Lower lobe of right lung (tissue), 2 donors: ENCODE measurements at regions not wholly inside any gene's neighbourhood (a gene's known extent, or its start where the extent isn't known, plus 50 kb on each side); places are given as distances from the start of the nearest gene placed in this dataset.

Experiments used
- ATAC-seq, 2 donors: fragments of 200-7000 bp; cut with Tn5 transposase; one replicate each; pipeline ENCODE4 v1.9.1; 2020 to 2022; ENCODE audit warnings: mild to moderate bottlenecking in 2 of 2, moderate library complexity in 2 of 2
- DNase-seq: peaks from one replicate; pipeline ENCODE4 v3.0.0-alpha.2; 2020
- H3K27ac ChIP-seq: fragments of 200-600 bp; one replicate; pipeline ENCODE4 v1.8.0; 2022
- H3K27me3 ChIP-seq: fragments of 200-600 bp; one replicate; pipeline ENCODE4 v1.8.0; 2022; ENCODE audit warnings: low read depth
- H3K36me3 ChIP-seq: fragments of 200-600 bp; one replicate; pipeline ENCODE4 v1.8.0; 2022; ENCODE audit warnings: mild to moderate bottlenecking
- H3K4me1 ChIP-seq: fragments of 200-600 bp; one replicate; pipeline ENCODE4 v1.8.0; 2022
- H3K4me3 ChIP-seq: fragments of 200-600 bp; one replicate; pipeline ENCODE4 v1.8.0; 2022; ENCODE audit warnings: mild to moderate bottlenecking
- H3K9me3 ChIP-seq: fragments of 200-600 bp; one replicate; pipeline ENCODE4 v1.8.0; 2022
- intact Hi-C: fragments of 100-400 bp; cut with DNase I; formaldehyde crosslinking; loops from one replicate; pipeline ENCODE4 v1.11.0; 2022
- TF ChIP-seq, protein P1 (sequence below): fragments of 200-600 bp; IDR thresholded peaks from one replicate; pipeline ENCODE4 v1.8.0; 2022; ENCODE audit warnings: antibody characterized with exemption, mild to moderate bottlenecking
- donor health status: DM: no; HTN: yes; CAD: no; lungs with severe emphysema.

DNA sequence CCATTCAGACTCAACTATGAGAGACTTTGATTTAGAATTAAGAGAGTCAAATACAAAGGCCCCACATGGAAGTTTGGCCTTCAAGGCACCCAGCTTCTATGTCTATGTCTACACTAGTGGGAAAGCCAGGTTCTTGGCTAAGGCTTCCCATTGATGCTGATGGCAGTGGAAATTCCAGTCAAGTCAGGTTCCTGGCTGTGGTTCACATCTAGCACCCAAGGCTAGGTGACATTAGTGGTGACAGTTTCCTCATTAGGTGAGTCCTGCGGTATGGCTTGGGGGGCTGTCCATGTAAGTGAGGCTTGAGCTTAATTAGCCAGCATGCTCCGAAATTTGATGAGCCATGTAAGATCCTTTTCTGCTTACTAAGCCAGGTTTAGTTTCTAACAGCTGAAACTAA lies 460.9 kb downstream of the RMST start:
- ATAC-seq = no peak
- TF ChIP-seq, protein P1, sequence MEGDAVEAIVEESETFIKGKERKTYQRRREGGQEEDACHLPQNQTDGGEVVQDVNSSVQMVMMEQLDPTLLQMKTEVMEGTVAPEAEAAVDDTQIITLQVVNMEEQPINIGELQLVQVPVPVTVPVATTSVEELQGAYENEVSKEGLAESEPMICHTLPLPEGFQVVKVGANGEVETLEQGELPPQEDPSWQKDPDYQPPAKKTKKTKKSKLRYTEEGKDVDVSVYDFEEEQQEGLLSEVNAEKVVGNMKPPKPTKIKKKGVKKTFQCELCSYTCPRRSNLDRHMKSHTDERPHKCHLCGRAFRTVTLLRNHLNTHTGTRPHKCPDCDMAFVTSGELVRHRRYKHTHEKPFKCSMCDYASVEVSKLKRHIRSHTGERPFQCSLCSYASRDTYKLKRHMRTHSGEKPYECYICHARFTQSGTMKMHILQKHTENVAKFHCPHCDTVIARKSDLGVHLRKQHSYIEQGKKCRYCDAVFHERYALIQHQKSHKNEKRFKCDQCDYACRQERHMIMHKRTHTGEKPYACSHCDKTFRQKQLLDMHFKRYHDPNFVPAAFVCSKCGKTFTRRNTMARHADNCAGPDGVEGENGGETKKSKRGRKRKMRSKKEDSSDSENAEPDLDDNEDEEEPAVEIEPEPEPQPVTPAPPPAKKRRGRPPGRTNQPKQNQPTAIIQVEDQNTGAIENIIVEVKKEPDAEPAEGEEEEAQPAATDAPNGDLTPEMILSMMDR = no peak
- H3K27ac ChIP-seq = no peak overlapping the region
- no peaks in the 10 kb centered on the region for H3K27me3 ChIP-seq
- no peaks in the 10 kb centered on the region for H3K9me3 ChIP-seq
- no peak for DNase-seq
- no peak overlapping the region for H3K4me3 ChIP-seq
- no peaks in the 10 kb centered on the region for H3K4me1 ChIP-seq
- H3K36me3 ChIP-seq = no peaks in the 10 kb centered on the region
- intact Hi-C loops = no loop called here

DNA sequence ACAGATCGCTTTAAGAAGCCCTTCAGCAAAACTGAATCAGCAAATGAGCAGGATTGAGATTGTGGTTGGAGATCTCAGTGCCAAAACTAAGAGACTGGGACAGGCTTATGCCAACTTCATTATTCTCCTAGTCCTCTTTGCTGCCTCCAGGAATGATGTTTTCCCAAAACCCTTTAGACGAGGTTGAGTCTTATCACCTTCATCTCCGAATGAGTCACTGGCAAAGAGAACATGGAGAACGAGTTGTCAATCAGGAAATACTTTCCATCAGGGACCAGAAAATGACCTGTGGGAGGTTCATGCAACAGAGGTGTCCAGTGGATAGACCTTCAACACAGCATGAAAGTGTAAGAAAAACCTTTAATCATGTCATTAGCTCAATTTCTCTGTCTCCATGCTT lies 461.5 kb downstream of the RMST start:
- TF ChIP-seq, protein P1 = no peak
- no peaks in the 10 kb centered on the region for H3K4me1 ChIP-seq
- H3K9me3 ChIP-seq = no peaks in the 10 kb centered on the region
- DNase-seq (no peak), ATAC-seq (no peak)
- no peaks in the 10 kb centered on the region for H3K36me3 ChIP-seq
- H3K27ac ChIP-seq = no peak overlapping the region
- intact Hi-C loops = no loop called here
- H3K27me3 ChIP-seq = no peaks in the 10 kb centered on the region
- no peak overlapping the region for H3K4me3 ChIP-seq

DNA sequence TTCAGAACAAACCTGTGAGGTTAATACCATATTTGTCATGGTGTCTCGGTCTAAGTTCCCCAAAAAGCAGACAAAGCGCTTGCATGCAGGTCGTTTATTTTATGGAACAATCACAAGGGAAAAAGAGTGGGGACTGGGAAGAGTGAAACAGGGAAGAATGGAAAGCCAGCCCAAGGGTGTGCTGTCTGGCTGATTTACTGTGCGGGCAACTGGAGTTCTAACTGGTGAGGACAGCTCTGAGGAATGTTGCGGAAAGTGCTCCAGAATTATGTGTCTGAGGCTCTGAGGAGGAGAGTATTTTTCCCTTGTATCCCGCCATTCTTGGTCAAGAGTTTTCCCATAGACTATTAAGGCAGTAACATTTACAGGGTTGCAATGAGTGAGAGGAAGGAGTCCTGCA lies 465.4 kb downstream of the RMST start:
- no peak overlapping the region for H3K27ac ChIP-seq
- no peaks in the 10 kb centered on the region for H3K4me1 ChIP-seq
- H3K4me3 ChIP-seq = no peak overlapping the region
- intact Hi-C loops = no loop called here
- no peaks in the 10 kb centered on the region for H3K9me3 ChIP-seq
- no peaks in the 10 kb centered on the region for H3K27me3 ChIP-seq
- H3K36me3 ChIP-seq = no peaks in the 10 kb centered on the region
- ATAC-seq (no peak), DNase-seq (no peak)
- TF ChIP-seq, protein P1 = no peak

DNA sequence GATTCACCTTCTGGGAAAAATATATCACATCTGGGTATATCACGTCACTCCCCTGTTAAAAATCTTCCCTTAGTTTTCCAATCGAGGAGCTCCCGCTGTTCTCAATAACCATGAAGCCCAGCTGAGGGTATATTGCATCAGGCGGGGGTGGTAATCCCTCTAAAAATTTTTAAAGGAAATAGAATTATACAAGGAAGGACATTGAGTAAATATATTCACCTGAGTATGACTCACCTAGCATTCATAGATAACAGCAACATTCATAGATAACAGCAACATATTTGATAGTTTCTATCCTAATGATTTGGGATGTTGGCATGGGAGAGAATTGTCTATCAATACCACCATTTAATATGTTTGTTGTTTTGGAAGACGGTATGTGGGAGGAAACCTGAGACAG lies 473.6 kb downstream of the RMST start:
- Histone ChIP-seq H3K27ac (no peak overlapping the region), H3K4me1 (no peaks in the 10 kb centered on the region), H3K36me3 (no peaks in the 10 kb centered on the region), H3K27me3 (no peaks in the 10 kb centered on the region), H3K9me3 (no peaks in the 10 kb centered on the region), H3K4me3 (no peak overlapping the region)
- ATAC-seq (no peak), DNase-seq (no peak)
- TF ChIP-seq, protein P1 = no peak
- intact Hi-C loops = no loop called here

DNA sequence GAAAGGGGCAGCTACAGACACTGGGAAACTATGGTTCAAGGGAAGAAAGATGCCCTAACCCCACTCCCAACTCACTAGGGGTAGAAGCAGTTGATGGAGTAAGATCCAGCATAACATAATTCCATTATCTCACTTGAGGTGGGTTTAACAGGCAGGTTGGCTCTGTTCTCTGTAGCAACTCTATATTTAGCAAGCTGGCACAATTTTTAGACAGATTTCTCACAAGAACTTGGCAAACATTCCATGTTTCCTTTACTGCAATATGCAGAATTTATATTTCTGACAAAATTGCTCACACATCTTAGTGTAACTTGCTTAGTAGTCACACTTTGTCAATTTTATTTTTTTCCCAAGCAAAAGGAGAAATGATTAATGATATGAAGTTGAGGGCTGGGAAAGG lies 475.4 kb downstream of the RMST start:
- ATAC-seq = no peak
- Histone ChIP-seq H3K36me3 (no peaks in the 10 kb centered on the region), H3K27ac (no peak overlapping the region), H3K4me1 (no peaks in the 10 kb centered on the region), H3K4me3 (no peak overlapping the region), H3K27me3 (no peaks in the 10 kb centered on the region), H3K9me3 (no peaks in the 10 kb centered on the region)
- DNase-seq = no peak
- intact Hi-C loops = no loop called here
- TF ChIP-seq, protein P1 = no peak

DNA sequence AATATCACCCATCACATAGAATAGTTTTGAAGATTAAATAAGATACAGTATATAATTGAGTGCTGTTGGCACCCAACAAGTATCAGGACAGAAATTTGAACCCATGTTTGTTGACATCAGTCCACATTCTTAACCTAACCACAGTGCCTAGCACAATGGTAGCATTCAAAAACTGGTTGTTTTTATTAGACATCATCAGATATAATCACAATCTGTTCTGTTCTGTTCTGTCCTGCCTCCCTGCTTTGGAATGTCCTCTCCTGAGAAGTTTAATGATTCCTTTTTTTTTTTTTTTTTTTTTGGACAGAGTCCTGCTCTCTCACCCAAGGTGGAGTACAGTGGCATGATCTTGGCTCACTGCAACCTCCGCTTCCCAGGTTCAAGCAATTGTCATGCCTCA lies 476.6 kb downstream of the RMST start:
- ATAC-seq = no peak
- intact Hi-C loops = no loop called here
- Histone ChIP-seq H3K4me3 (no peak overlapping the region), H3K27me3 (no peaks in the 10 kb centered on the region), H3K9me3 (no peaks in the 10 kb centered on the region), H3K27ac (no peak overlapping the region), H3K4me1 (no peaks in the 10 kb centered on the region), H3K36me3 (no peaks in the 10 kb centered on the region)
- TF ChIP-seq, protein P1 = no peak
- DNase-seq = no peak
